Progenitor cell of endocrine pancreas (in vitro differentiated cells): ENCODE measurements at regions not wholly inside any gene's neighbourhood (a gene's known extent, or its start where the extent isn't known, plus 50 kb on each side); places are given as distances from the start of the nearest gene placed in this dataset.
A peak's percentile ranks its signal among the peaks of the same experiment; 100 is the strongest.

ENCODE experiments used
- DNase-seq: peaks from one replicate; pipeline ENCODE4 v3.0.0; 2021; ENCODE audit warnings: low spot score; ENCODE audit not compliant: unreplicated experiment
- H3K27ac Mint-ChIP-seq: 2 replicates; pipeline ENCODE4 v1.8.0; 2021; ENCODE audit warnings: mild to moderate bottlenecking, moderate library complexity, mixed read lengths
- H3K27me3 Mint-ChIP-seq: 2 replicates; pipeline ENCODE4 v1.8.0; 2021; ENCODE audit warnings: mixed read lengths
- H3K36me3 Mint-ChIP-seq: 2 replicates; pipeline ENCODE4 v1.8.0; 2022; ENCODE audit warnings: mixed read lengths; ENCODE audit not compliant: insufficient read depth
- H3K4me1 Mint-ChIP-seq: 2 replicates; pipeline ENCODE4 v1.8.0; 2021; ENCODE audit warnings: low read depth, mixed read lengths
- H3K4me3 Mint-ChIP-seq: 2 replicates; pipeline ENCODE4 v1.8.0; 2021; ENCODE audit warnings: low read depth, mild to moderate bottlenecking, moderate library complexity, mixed read lengths
- H3K9me3 Mint-ChIP-seq: 2 replicates; pipeline ENCODE4 v1.8.0; 2021; ENCODE audit warnings: low read depth, mixed read lengths
- CTCF ChIP-seq: fragments of 200-600 bp; sonication (generic); IDR thresholded peaks from one replicate; pipeline ENCODE4 v1.5.0; 2021; ENCODE audit warnings: antibody characterized with exemption, mild to moderate bottlenecking; ENCODE audit not compliant: unreplicated experiment

- Mint-ChIP-seq H3K4me3 (no peak overlapping the region), H3K27ac (no peak overlapping the region), H3K4me1 (peaks cover 3% of the 10 kb centered on the region), H3K9me3 (peaks cover 3% of the 10 kb centered on the region), H3K27me3 (no peaks in the 10 kb centered on the region), H3K36me3 (no peaks in the 10 kb centered on the region)
- DNase-seq = no peak
- peak; percentile 38 for TF ChIP-seq CTCF
Observed at GRCh38 chr4:27357283-27357682, 496.6 kb downstream of the STIM2 start.

- H3K4me1 Mint-ChIP-seq = peaks cover 3% of the 10 kb centered on the region
- no peaks in the 10 kb centered on the region for H3K36me3 Mint-ChIP-seq
- peaks cover 3% of the 10 kb centered on the region for H3K9me3 Mint-ChIP-seq
- no peak overlapping the region for H3K4me3 Mint-ChIP-seq
- H3K27ac Mint-ChIP-seq = no peak overlapping the region
- DNase-seq = no peak
- no peak for TF ChIP-seq CTCF
- H3K27me3 Mint-ChIP-seq = no peaks in the 10 kb centered on the region
Observed at GRCh38 chr4:27358269-27358668, 497.6 kb downstream of the STIM2 start.

- no peak overlapping the region for H3K27ac Mint-ChIP-seq
- H3K36me3 Mint-ChIP-seq = no peaks in the 10 kb centered on the region
- no peak for DNase-seq
- H3K27me3 Mint-ChIP-seq = no peaks in the 10 kb centered on the region
- H3K4me1 Mint-ChIP-seq = peaks cover 3% of the 10 kb centered on the region
- H3K4me3 Mint-ChIP-seq = no peak overlapping the region
- TF ChIP-seq CTCF = no peak
- H3K9me3 Mint-ChIP-seq = no peaks in the 10 kb centered on the region
Observed at GRCh38 chr4:27360131-27360530, 499.5 kb downstream of the STIM2 start.

- TF ChIP-seq CTCF = no peak
- Mint-ChIP-seq H3K27me3 (no peaks in the 10 kb centered on the region), H3K4me3 (no peak overlapping the region), H3K27ac (no peak overlapping the region), H3K9me3 (no peaks in the 10 kb centered on the region), H3K36me3 (no peaks in the 10 kb centered on the region), H3K4me1 (peaks cover 3% of the 10 kb centered on the region)
- no peak for DNase-seq
Observed at GRCh38 chr4:27360790-27361267, 500.2 kb downstream of the STIM2 start.

- no peak for DNase-seq
- no peaks in the 10 kb centered on the region for H3K27me3 Mint-ChIP-seq
- H3K9me3 Mint-ChIP-seq = no peaks in the 10 kb centered on the region
- peaks cover 2% of the 10 kb centered on the region for H3K4me1 Mint-ChIP-seq
- H3K36me3 Mint-ChIP-seq = no peaks in the 10 kb centered on the region
- TF ChIP-seq CTCF = no peak
- no peak overlapping the region for H3K4me3 Mint-ChIP-seq
- no peak overlapping the region for H3K27ac Mint-ChIP-seq
Observed at GRCh38 chr4:27364509-27364908, 503.9 kb downstream of the STIM2 start.
